KMS-11 (cell line): ENCODE measurements at regions not wholly inside any gene's neighbourhood (a gene's known extent, or its start where the extent isn't known, plus 50 kb on each side); places are given as distances from the start of the nearest gene placed in this dataset.

Experiments used
- H2AFZ ChIP-seq: fragments of 200-600 bp; sonication (generic); 2 replicates; pipeline ENCODE4 v1.6.1; 2016; ENCODE audit warnings: antibody characterized with exemption, mixed run types, low read depth
- H3K27ac ChIP-seq: fragments of 200-600 bp; sonication (generic); 2 replicates; pipeline ENCODE4 v1.6.1; 2016; ENCODE audit warnings: mild to moderate bottlenecking, mixed run types
- H3K27me3 ChIP-seq: fragments of 200-600 bp; sonication (generic); 2 replicates; pipeline ENCODE4 v1.6.1; 2017; ENCODE audit warnings: mild to moderate bottlenecking, low read depth, mixed run types, moderate library complexity; ENCODE audit not compliant: insufficient read depth
- H3K36me3 ChIP-seq: fragments of 200-600 bp; sonication (generic); 2 replicates; pipeline ENCODE4 v1.6.1; 2017; ENCODE audit warnings: mild to moderate bottlenecking, mixed run types; ENCODE audit not compliant: insufficient read depth
- H3K4me1 ChIP-seq: fragments of 200-600 bp; sonication (generic); 2 replicates; pipeline ENCODE4 v1.6.1; 2016; ENCODE audit warnings: mild to moderate bottlenecking, low read depth, mixed run types; ENCODE audit not compliant: poor library complexity, severe bottlenecking
- H3K4me2 ChIP-seq: fragments of 200-600 bp; sonication (generic); 2 replicates; pipeline ENCODE4 v1.7.0; 2016; ENCODE audit warnings: mild to moderate bottlenecking, mixed run types
- H3K4me3 ChIP-seq: fragments of 200-600 bp; sonication (generic); IDR thresholded peaks from 2 replicates; pipeline ENCODE4 v1.6.1; 2017; ENCODE audit warnings: low read depth, low read length, mixed read lengths; ENCODE audit not compliant: insufficient read depth
- H3K79me2 ChIP-seq: fragments of 200-600 bp; sonication (generic); 2 replicates; pipeline ENCODE4 v1.6.1; 2016; ENCODE audit warnings: low read depth, mixed run types; ENCODE audit not compliant: insufficient read depth
- H3K9ac ChIP-seq: fragments of 200-600 bp; sonication (generic); 2 replicates; pipeline ENCODE4 v1.6.1; 2016; ENCODE audit warnings: mild to moderate bottlenecking, mixed run types
- H4K20me1 ChIP-seq: fragments of 200-600 bp; sonication (generic); 2 replicates; pipeline ENCODE4 v1.6.1; 2016; ENCODE audit warnings: mild to moderate bottlenecking, mixed run types; ENCODE audit not compliant: insufficient read depth
- CTCF ChIP-seq: fragments of 200-600 bp; sonication (generic); conservative IDR thresholded peaks from 2 replicates; pipeline ENCODE4 v1.6.1; 2017; ENCODE audit warnings: low read depth, mild to moderate bottlenecking, antibody characterized with exemption, low read length, moderate library complexity, mixed read lengths

GRCh38 chr15:94592495-94592894, 361.1 kb downstream of the MCTP2 start:
- Histone ChIP-seq H3K27ac (no peak overlapping the region), H3K4me1 (no peaks in the 10 kb centered on the region), H3K36me3 (no peaks in the 10 kb centered on the region), H3K4me3 (no peak overlapping the region), H4K20me1 (no peaks in the 10 kb centered on the region), H3K27me3 (no peaks in the 10 kb centered on the region), H3K4me2 (no peak overlapping the region), H3K9ac (no peak overlapping the region), H2AFZ (no peak overlapping the region), H3K79me2 (no peaks in the 10 kb centered on the region)
- TF ChIP-seq CTCF, result no peak

GRCh38 chr15:94596707-94597106, 365.3 kb downstream of the MCTP2 start:
- Histone ChIP-seq H3K4me3 (no peak overlapping the region), H3K79me2 (no peaks in the 10 kb centered on the region), H3K9ac (no peak overlapping the region), H3K27me3 (no peaks in the 10 kb centered on the region), H4K20me1 (no peaks in the 10 kb centered on the region), H3K4me1 (no peaks in the 10 kb centered on the region), H2AFZ (no peak overlapping the region), H3K27ac (no peak overlapping the region), H3K36me3 (no peaks in the 10 kb centered on the region), H3K4me2 (no peak overlapping the region)
- TF ChIP-seq CTCF, result no peak

GRCh38 chr15:94600505-94600904, 369.1 kb downstream of the MCTP2 start:
- Histone ChIP-seq H2AFZ (no peak overlapping the region), H3K36me3 (no peaks in the 10 kb centered on the region), H3K4me2 (no peak overlapping the region), H3K4me1 (no peaks in the 10 kb centered on the region), H3K4me3 (no peak overlapping the region), H3K9ac (no peak overlapping the region), H3K27me3 (no peaks in the 10 kb centered on the region), H3K79me2 (no peaks in the 10 kb centered on the region), H3K27ac (no peak overlapping the region), H4K20me1 (no peaks in the 10 kb centered on the region)
- no peak for TF ChIP-seq CTCF

- TF ChIP-seq CTCF, result no peak
- no peak overlapping the region for H3K9ac ChIP-seq
- H4K20me1 ChIP-seq, result no peaks in the 10 kb centered on the region
- no peaks in the 10 kb centered on the region for H3K4me1 ChIP-seq
- H3K4me3 ChIP-seq, result no peak overlapping the region
- H3K79me2 ChIP-seq, result no peaks in the 10 kb centered on the region
- H2AFZ ChIP-seq, result no peak overlapping the region
- no peak overlapping the region for H3K27ac ChIP-seq
- no peaks in the 10 kb centered on the region for H3K36me3 ChIP-seq
- H3K4me2 ChIP-seq, result no peak overlapping the region
- no peaks in the 10 kb centered on the region for H3K27me3 ChIP-seq
These were observed 371.6 kb downstream of the MCTP2 start for GRCh38 chr15:94602754-94603470.
